ENCODE measurements at regions not wholly inside any gene's neighbourhood (a gene's known extent, or its start where the extent isn't known, plus 50 kb on each side); places are given as distances from the start of the nearest gene placed in this dataset.

- TF ChIP-seq CTCF (IDR thresholded peaks at IDR 0.05; ENCODE audit: low read length) (no peak), EZH2 (IDR thresholded peaks at IDR 0.05; ENCODE audit: borderline replicate concordance, low read length) (no peak)
Measured at GRCh38 chrX:8345473-8345872, 119.2 kb upstream of the VCX3B start.
